Stimulated activated CD8-positive, alpha-beta memory T cell treated with anti-CD3 and anti-CD28 coated beads, Interleukin-2, amount 100 ng/mL, for 1 hour (primary cell): ENCODE measurements at regions not wholly inside any gene's neighbourhood (a gene's known extent, or its start where the extent isn't known, plus 50 kb on each side); places are given as distances from the start of the nearest gene placed in this dataset.

ENCODE experiments used
- DNase-seq, 2 donors: peaks; one replicate each; pipeline ENCODE4 v3.0.0-alpha.2; 2020; ENCODE audit warnings: low read depth in 2 of 2

- no peak for DNase-seq
These were observed 50.5 kb upstream of the HSPA12A start for GRCh38 chr10:116792817-116793216.

DNA sequence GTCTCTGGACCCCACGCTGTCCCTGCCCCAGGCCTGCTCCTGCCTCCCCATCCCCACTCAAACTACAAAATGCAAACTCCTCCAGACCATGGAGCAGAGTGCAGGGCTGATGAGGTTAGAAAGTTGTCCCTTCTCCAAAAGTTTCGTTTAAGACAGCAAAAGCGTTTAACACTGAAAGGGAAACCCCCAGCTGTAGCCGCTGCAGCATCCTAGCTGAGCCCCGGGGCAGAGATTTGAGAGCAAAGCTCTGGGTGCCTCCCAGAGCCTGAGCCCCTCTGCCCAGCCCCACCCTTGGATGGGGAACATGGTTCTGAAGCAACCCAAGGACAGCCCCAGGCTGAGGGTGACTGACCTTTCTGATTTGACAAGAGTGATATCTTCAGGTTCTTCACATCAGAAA lies 52.8 kb upstream of the ENO4 start:
- no peak for DNase-seq

DNA sequence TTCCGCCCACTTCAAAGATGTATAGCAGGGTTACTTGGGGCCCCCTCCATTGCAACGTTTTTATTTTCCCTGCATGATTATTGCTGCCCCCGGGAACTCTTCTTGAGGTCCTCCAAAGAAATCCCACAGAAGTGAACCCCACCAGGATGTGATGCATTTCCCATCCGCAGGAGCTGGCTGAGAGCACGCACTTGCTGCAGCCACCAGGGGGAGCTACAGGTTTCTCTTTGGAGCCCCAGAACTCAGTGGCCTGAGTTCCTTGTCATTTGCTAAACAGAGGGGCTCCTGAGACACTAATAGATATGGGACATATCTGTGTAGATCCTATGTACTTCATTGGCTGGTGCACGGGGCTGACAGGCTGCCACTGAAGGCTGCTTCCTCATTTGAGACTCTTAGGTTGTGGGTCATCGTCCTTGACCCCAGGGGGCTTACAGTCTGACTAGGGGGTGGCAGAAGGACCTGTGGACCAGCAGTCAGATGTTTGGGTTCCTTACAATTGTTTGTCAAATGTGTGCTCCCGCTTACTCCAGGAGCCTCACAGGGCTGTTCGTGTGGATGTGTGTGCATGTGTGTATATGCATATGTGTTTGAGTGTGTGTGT lies 52.3 kb upstream of the ENO4 start:
- peak; percentile 8 to 44 for DNase-seq

DNA sequence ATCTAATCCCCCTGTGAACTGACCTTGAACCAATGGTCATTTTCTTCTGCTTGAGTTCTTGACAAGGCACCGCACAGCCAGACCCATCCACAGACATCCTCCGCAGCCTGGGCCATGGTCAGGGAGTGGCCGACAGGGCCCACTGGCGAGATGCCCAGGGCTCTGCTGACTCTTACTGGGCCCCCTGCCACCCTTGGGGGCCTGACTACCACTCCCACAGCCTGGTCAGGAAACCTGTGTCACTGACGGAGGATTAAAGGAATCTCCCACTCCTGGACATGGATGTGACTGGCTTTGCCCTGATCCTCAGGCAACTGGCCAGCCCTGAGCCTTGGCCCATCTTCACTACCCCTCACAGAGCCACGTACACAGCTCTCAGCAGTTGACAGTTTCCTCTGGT lies 50.4 kb upstream of the ENO4 start:
- no peak for DNase-seq
